H9 (cell line): ENCODE measurements at regions not wholly inside any gene's neighbourhood (a gene's known extent, or its start where the extent isn't known, plus 50 kb on each side); places are given as distances from the start of the nearest gene placed in this dataset.

Experiments
- DNase-seq: peaks from one replicate; pipeline ENCODE4 v3.0.0-alpha.2; 2017
- H2AFZ ChIP-seq: one replicate; pipeline ENCODE4 v1.6.1; 2013; ENCODE audit warnings: mild to moderate bottlenecking, low read length, control low read depth, moderate library complexity
- H2AK5ac ChIP-seq: 2 replicates; pipeline ENCODE4 v1.6.1; 2013; ENCODE audit warnings: low read length, control low read depth, mixed read lengths; ENCODE audit not compliant: insufficient read length
- H2BK120ac ChIP-seq: one replicate; pipeline ENCODE4 v1.6.1; 2013; ENCODE audit warnings: low read depth, mild to moderate bottlenecking, low read length, control low read depth, inconsistent platforms; ENCODE audit not compliant: poor library complexity, severe bottlenecking
- H2BK12ac ChIP-seq: 2 replicates; pipeline ENCODE4 v1.6.1; 2013; ENCODE audit warnings: low read length, control low read depth, mixed read lengths, low read depth; ENCODE audit not compliant: insufficient read length
- H2BK15ac ChIP-seq: 2 replicates; pipeline ENCODE4 v1.6.1; 2013; ENCODE audit warnings: low read depth, low read length, control low read depth
- H2BK20ac ChIP-seq: one replicate; pipeline ENCODE4 v1.6.1; 2013; ENCODE audit warnings: low read depth, mild to moderate bottlenecking, low read length, control low read depth, inconsistent platforms; ENCODE audit not compliant: poor library complexity, severe bottlenecking
- H2BK5ac ChIP-seq: 2 replicates; pipeline ENCODE4 v1.6.1; 2013; ENCODE audit warnings: low read length, control low read depth, mixed read lengths; ENCODE audit not compliant: insufficient read length
- H3K14ac ChIP-seq: 2 replicates; pipeline ENCODE4 v1.6.1; 2013; ENCODE audit warnings: low read length, control low read depth; ENCODE audit not compliant: insufficient read depth
- H3K18ac ChIP-seq: 2 replicates; pipeline ENCODE4 v1.6.1; 2013; ENCODE audit warnings: low read depth, mild to moderate bottlenecking, mixed read lengths, low read length, control low read depth; ENCODE audit not compliant: insufficient read length
- H3K23ac ChIP-seq: 2 replicates; pipeline ENCODE4 v1.6.1; 2013; ENCODE audit warnings: low read length, control low read depth, mixed read lengths, low read depth; ENCODE audit not compliant: insufficient read length
- H3K23me2 ChIP-seq: 2 replicates; pipeline ENCODE4 v1.6.1; 2013; ENCODE audit warnings: low read depth, mild to moderate bottlenecking, mixed read lengths, low read length, control low read depth; ENCODE audit not compliant: insufficient read length, poor library complexity, severe bottlenecking
- H3K27ac ChIP-seq: 2 replicates; pipeline ENCODE4 v1.5.1; 2013; ENCODE audit warnings: low read length, control low read depth, mixed read lengths, low read depth; ENCODE audit not compliant: insufficient read length
- H3K27me3 ChIP-seq: 2 replicates; pipeline ENCODE4 v1.6.1; 2013; ENCODE audit warnings: low read length, control low read depth, inconsistent platforms; ENCODE audit not compliant: insufficient read depth
- H3K4ac ChIP-seq: 2 replicates; pipeline ENCODE4 v1.6.1; 2013; ENCODE audit warnings: low read depth, mild to moderate bottlenecking, control low read depth, inconsistent platforms, low read length, moderate library complexity
- H3K4me1 ChIP-seq: 2 replicates; pipeline ENCODE4 v1.6.1; 2013; ENCODE audit warnings: low read length, control low read depth, inconsistent platforms; ENCODE audit not compliant: insufficient read depth
- H3K4me2 ChIP-seq: 2 replicates; pipeline ENCODE4 v1.6.1; 2013; ENCODE audit warnings: low read length, control low read depth, mixed read lengths; ENCODE audit not compliant: insufficient read length, insufficient read depth
- H3K56ac ChIP-seq: 2 replicates; pipeline ENCODE4 v1.6.1; 2013; ENCODE audit warnings: low read depth, mild to moderate bottlenecking, mixed read lengths, low read length, control low read depth; ENCODE audit not compliant: insufficient read length
- H3K79me1 ChIP-seq: 2 replicates; pipeline ENCODE4 v1.6.1; 2013; ENCODE audit warnings: low read depth, mild to moderate bottlenecking, moderate library complexity, low read length, control low read depth, inconsistent platforms; ENCODE audit not compliant: insufficient read depth, poor library complexity, severe bottlenecking
- H3K79me2 ChIP-seq: 2 replicates; pipeline ENCODE4 v1.6.1; 2013; ENCODE audit warnings: low read length, control low read depth, inconsistent platforms; ENCODE audit not compliant: insufficient read depth
- H3K9ac ChIP-seq: 2 replicates; pipeline ENCODE4 v1.6.1; 2013; ENCODE audit warnings: low read length, control low read depth, mixed read lengths; ENCODE audit not compliant: insufficient read length; ENCODE audit errors: extremely low read depth
- H3K9me3 ChIP-seq: one replicate; pipeline ENCODE4 v1.6.1; 2013; ENCODE audit warnings: low read depth, low read length, inconsistent platforms; ENCODE audit not compliant: control insufficient read depth
- H3T11ph ChIP-seq: one replicate; pipeline ENCODE4 v1.6.1; 2013; ENCODE audit warnings: mild to moderate bottlenecking, low read length, control low read depth, inconsistent platforms
- H4K20me1 ChIP-seq: one replicate; pipeline ENCODE4 v1.6.1; 2013; ENCODE audit not compliant: control insufficient read depth, insufficient read length, insufficient read depth
- H4K5ac ChIP-seq: 2 replicates; pipeline ENCODE4 v1.6.1; 2013; ENCODE audit warnings: low read depth, mild to moderate bottlenecking, mixed read lengths, low read length, control low read depth; ENCODE audit not compliant: insufficient read length
- H4K8ac ChIP-seq: replicated peaks from 2 replicates; pipeline ENCODE4 v1.6.1; 2013; ENCODE audit warnings: low read length, control low read depth, mixed read lengths, low read depth; ENCODE audit not compliant: insufficient read length
- H4K91ac ChIP-seq: 2 replicates; pipeline ENCODE4 v1.6.1; 2013; ENCODE audit warnings: low read depth, mild to moderate bottlenecking, moderate library complexity, mixed read lengths, low read length, control low read depth; ENCODE audit not compliant: insufficient read length
- H3K27ac Mint-ChIP-seq, 3 experiments: 2 replicates in 2 of 3; 3 replicates in 1 of 3; pipeline ENCODE4 v1.8.0; 2020 to 2021; ENCODE audit warnings: mixed read lengths in 3 of 3, mild to moderate bottlenecking in 1 of 3, moderate library complexity in 1 of 3
- H3K27me3 Mint-ChIP-seq: 2 replicates; pipeline ENCODE4 v1.8.0; 2021; ENCODE audit warnings: low read depth, mild to moderate bottlenecking, moderate library complexity, mixed read lengths
- H3K36me3 Mint-ChIP-seq, 3 experiments: 2 replicates in 2 of 3; 3 replicates in 1 of 3; pipeline ENCODE4 v1.8.0; 2020 to 2021; ENCODE audit warnings: low read depth in 3 of 3, mixed read lengths in 3 of 3; ENCODE audit not compliant: insufficient read depth in 1 of 3
- H3K4me1 Mint-ChIP-seq, 2 experiments: 2 replicates each; pipeline ENCODE4 v1.8.0; 2020; ENCODE audit warnings: mixed read lengths in 2 of 2
- H3K4me3 Mint-ChIP-seq, 2 experiments: 2 replicates in 1 of 2; 3 replicates in 1 of 2; pipeline ENCODE4 v1.8.0; 2020 to 2021; ENCODE audit warnings: mild to moderate bottlenecking in 2 of 2, mixed read lengths in 2 of 2, moderate library complexity in 1 of 2
- H3K9me3 Mint-ChIP-seq, 2 experiments: 2 replicates in 1 of 2; 3 replicates in 1 of 2; pipeline ENCODE4 v1.8.0; 2020; ENCODE audit warnings: mild to moderate bottlenecking in 2 of 2, mixed read lengths in 2 of 2, moderate library complexity in 1 of 2
- WGBS: extraction: QIAGEN DNeasy Blood & Tissue Kit; methylation state at CpG from one replicate; pipeline ENCODE4 v1.1.7; 2013; ENCODE audit warnings: missing lambda C conversion rate, low lambda C conversion rate, mixed read lengths; ENCODE audit not compliant: insufficient read length; ENCODE audit errors: extremely low coverage; 5-methylcytosine and 5-hydroxymethylcytosine counted together
- TF ChIP-seq, protein P1 (sequence below): fragments of 200-600 bp; sonication (generic); conservative IDR thresholded peaks from 3 replicates; pipeline ENCODE4 v1.8.0; 2021; ENCODE audit warnings: antibody characterized with exemption, mild to moderate bottlenecking

DNA sequence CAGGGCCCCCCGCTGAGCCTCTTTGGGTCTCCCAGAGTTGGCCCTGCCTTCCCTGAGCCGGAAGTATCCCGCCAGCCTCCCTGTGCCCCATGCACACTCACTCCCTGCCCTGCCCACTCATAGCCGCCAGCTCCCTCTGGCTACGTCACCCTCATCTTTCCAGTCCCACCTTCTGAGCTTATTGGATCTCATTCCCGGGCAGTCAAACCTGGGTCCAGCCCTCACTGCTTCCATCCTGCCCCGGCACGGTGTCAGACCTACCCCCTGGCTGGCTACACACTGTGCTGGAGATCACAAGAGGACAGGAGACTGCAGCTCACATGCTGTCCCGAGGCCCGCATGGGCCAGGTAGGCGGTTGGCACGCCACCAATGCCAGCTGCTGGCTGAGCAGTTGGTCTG lies 147.2 kb downstream of the ASB1 start:
- Histone ChIP-seq H3K56ac (no peak overlapping the region), H2BK5ac (no peak overlapping the region), H3K18ac (no peak overlapping the region), H4K8ac (no peak overlapping the region), H3K23ac (no peak overlapping the region), H3K4me2 (no peak overlapping the region), H4K20me1 (no peaks in the 10 kb centered on the region), H3K9me3 (no peaks in the 10 kb centered on the region), H4K5ac (no peak overlapping the region), H2AK5ac (no peak overlapping the region), H3K27ac (no peak overlapping the region), H3K4ac (no peak overlapping the region), H3K9ac (no peak overlapping the region), H2BK20ac (no peak overlapping the region), H3K79me1 (no peaks in the 10 kb centered on the region), H3K4me1 (no peaks in the 10 kb centered on the region), H3K14ac (no peak overlapping the region), H2AFZ (no peak overlapping the region), H2BK15ac (no peak overlapping the region), H3K79me2 (no peaks in the 10 kb centered on the region), H3T11ph (no peak overlapping the region), H3K27me3 (no peaks in the 10 kb centered on the region; the same call in 1 of the 2 replicates), H2BK12ac (no peak overlapping the region), H4K91ac (no peak overlapping the region), H3K23me2 (no peaks in the 10 kb centered on the region), H2BK120ac (no peak overlapping the region)
- H3K27ac Mint-ChIP-seq, result no peak overlapping the region
- peaks cover 13% of the 10 kb centered on the region for H3K27me3 Mint-ChIP-seq
- no peak overlapping the region for H3K4me3 Mint-ChIP-seq
- TF ChIP-seq, protein P1, sequence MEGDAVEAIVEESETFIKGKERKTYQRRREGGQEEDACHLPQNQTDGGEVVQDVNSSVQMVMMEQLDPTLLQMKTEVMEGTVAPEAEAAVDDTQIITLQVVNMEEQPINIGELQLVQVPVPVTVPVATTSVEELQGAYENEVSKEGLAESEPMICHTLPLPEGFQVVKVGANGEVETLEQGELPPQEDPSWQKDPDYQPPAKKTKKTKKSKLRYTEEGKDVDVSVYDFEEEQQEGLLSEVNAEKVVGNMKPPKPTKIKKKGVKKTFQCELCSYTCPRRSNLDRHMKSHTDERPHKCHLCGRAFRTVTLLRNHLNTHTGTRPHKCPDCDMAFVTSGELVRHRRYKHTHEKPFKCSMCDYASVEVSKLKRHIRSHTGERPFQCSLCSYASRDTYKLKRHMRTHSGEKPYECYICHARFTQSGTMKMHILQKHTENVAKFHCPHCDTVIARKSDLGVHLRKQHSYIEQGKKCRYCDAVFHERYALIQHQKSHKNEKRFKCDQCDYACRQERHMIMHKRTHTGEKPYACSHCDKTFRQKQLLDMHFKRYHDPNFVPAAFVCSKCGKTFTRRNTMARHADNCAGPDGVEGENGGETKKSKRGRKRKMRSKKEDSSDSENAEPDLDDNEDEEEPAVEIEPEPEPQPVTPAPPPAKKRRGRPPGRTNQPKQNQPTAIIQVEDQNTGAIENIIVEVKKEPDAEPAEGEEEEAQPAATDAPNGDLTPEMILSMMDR, result no peak
- DNase-seq, result no peak
- 0 out of 4 replicates have a peak, but pooled peaks cover 0 to 2% of the 10 kb centered on the region in 2 experiments for H3K4me1 Mint-ChIP-seq
- peaks cover 0 to 4% of the 10 kb centered on the region in 2 experiments; a peak in 1 of 5 replicates for H3K9me3 Mint-ChIP-seq
- peaks cover 0 to 4% (median 0%) of the 10 kb centered on the region in 3 experiments; a peak in 1 of 7 replicates for H3K36me3 Mint-ChIP-seq
- no CpG with 5 or more reads among the region's 12 CpGs for WGBS
